SK-N-MC (cell line): ENCODE measurements at regions not wholly inside any gene's neighbourhood (a gene's known extent, or its start where the extent isn't known, plus 50 kb on each side); places are given as distances from the start of the nearest gene placed in this dataset.

Experiments used
- DNase-seq: peaks from one replicate; pipeline ENCODE4 v3.0.0-alpha.2; 2011; ENCODE audit warnings: low read depth, low spot score
- H3K27ac ChIP-seq: fragments of 200-600 bp; sonication (generic); 2 replicates; pipeline ENCODE4 v1.5.1; 2016; ENCODE audit warnings: mixed run types
- H3K36me3 ChIP-seq: fragments of 200-600 bp; sonication (generic); 2 replicates; pipeline ENCODE4 v1.6.1; 2017; ENCODE audit warnings: antibody characterized with exemption, low read length, mixed read lengths; ENCODE audit not compliant: insufficient read depth
- H3K4me3 ChIP-seq: fragments of 200-600 bp; sonication (generic); 2 replicates; pipeline ENCODE4 v1.5.1; 2016
- H3K9ac ChIP-seq: fragments of 200-600 bp; sonication (generic); 2 replicates; pipeline ENCODE4 v1.8.0; 2017; ENCODE audit warnings: mixed run types, mixed read lengths; ENCODE audit not compliant: insufficient read length
- H3K9me3 ChIP-seq: fragments of 200-600 bp; sonication (generic); 2 replicates; pipeline ENCODE4 v1.6.1; 2017; ENCODE audit warnings: low read depth, mild to moderate bottlenecking, antibody characterized with exemption, low read length, moderate library complexity, mixed read lengths
- EZH2 ChIP-seq: fragments of 200-600 bp; sonication (generic); IDR thresholded peaks from one replicate; pipeline ENCODE4 v1.6.1; 2017; ENCODE audit warnings: antibody characterized with exemption
- FOXP2 ChIP-seq: optimal IDR thresholded peaks from 2 replicates; pipeline ENCODE3; 2011; ENCODE audit warnings: mild to moderate bottlenecking, moderate library complexity; ENCODE audit not compliant: insufficient read depth; ENCODE audit errors: extremely low read length, control extremely low read depth
- POLR2AphosphoS5 ChIP-seq: IDR thresholded peaks from 2 replicates; pipeline ENCODE4 v1.6.1; 2012; ENCODE audit warnings: mild to moderate bottlenecking, low read depth, low read length, borderline replicate concordance

DNA sequence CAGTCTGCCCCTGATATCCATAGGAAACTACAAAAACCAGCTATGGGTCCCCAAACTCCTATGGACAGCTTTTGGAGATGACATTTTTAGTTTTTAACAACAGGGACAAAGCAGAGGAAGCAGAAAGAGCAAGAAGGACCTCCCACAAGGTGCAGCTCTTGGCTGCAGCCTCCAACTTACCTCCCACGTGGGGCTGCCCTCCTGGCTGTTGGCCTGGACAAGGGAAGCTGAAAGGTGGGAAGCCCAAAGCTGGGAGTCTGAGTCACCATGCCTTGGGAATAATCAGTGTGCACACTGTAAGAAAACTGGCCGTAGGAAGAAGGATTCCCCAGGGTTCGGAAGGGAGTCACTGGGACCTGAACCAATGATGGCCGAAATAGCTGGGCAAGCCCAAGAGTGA lies 51.8 kb upstream of the PAX1 start:
- Histone ChIP-seq H3K9ac (no peak overlapping the region), H3K36me3 (no peaks in the 10 kb centered on the region), H3K27ac (no peak overlapping the region), H3K9me3 (no peaks in the 10 kb centered on the region), H3K4me3 (no peak overlapping the region)
- TF ChIP-seq POLR2AphosphoS5: no peak
- DNase-seq: no peak

DNA sequence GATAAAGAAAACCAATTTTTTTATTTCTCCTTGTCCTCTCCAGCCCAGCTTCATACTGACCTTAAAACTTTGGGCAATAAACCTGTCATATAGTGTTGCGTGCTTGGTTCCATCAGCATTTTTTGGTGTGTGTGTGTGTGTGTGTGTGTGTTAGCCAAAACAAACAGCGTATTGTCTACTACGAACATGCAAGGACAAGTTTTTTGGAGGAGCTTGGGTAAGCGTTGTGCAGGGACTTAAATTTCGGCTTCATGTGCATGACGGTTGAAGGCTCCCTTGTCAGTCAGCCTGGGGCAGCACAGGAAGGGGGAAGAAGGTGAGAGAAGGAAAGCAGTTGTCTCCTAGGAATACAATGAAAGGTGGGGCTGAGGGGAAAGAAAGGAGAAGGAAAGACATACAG lies 62.0 kb upstream of the PAX1 start:
- H3K4me3 ChIP-seq: no peak overlapping the region
- no peaks in the 10 kb centered on the region for H3K36me3 ChIP-seq
- no peak overlapping the region for H3K9ac ChIP-seq
- H3K27ac ChIP-seq: no peak overlapping the region
- TF ChIP-seq FOXP2 (no peak), POLR2AphosphoS5 (no peak), EZH2 (no peak)
- DNase-seq: no peak
- no peaks in the 10 kb centered on the region; the same call in 1 of the 2 replicates for H3K9me3 ChIP-seq

- Histone ChIP-seq H3K4me3 (no peak overlapping the region), H3K9ac (no peak overlapping the region), H3K9me3 (no peaks in the 10 kb centered on the region), H3K27ac (no peak overlapping the region), H3K36me3 (no peaks in the 10 kb centered on the region)
- DNase-seq: no peak
- TF ChIP-seq POLR2AphosphoS5 (no peak), FOXP2 (no peak), EZH2 (no peak)
These were observed 64.9 kb upstream of the PAX1 start for GRCh38 chr20:21640556-21640955.

- Histone ChIP-seq H3K9me3 (no peaks in the 10 kb centered on the region), H3K9ac (no peak overlapping the region), H3K4me3 (no peak overlapping the region), H3K36me3 (no peaks in the 10 kb centered on the region), H3K27ac (no peak overlapping the region)
- TF ChIP-seq POLR2AphosphoS5 (no peak), EZH2 (no peak), FOXP2 (no peak)
- DNase-seq: no peak
These were observed 71.6 kb upstream of the PAX1 start for GRCh38 chr20:21633829-21634228.

- no peak overlapping the region; the same call in 1 of the 2 replicates for H3K27ac ChIP-seq
- no peak overlapping the region for H3K9ac ChIP-seq
- no peaks in the 10 kb centered on the region for H3K36me3 ChIP-seq
- H3K9me3 ChIP-seq: no peaks in the 10 kb centered on the region
- no peak overlapping the region for H3K4me3 ChIP-seq
- TF ChIP-seq POLR2AphosphoS5 (no peak), FOXP2 (no peak), EZH2 (no peak)
- no peak for DNase-seq
These were observed 72.8 kb upstream of the PAX1 start for GRCh38 chr20:21632735-21633053.

DNA sequence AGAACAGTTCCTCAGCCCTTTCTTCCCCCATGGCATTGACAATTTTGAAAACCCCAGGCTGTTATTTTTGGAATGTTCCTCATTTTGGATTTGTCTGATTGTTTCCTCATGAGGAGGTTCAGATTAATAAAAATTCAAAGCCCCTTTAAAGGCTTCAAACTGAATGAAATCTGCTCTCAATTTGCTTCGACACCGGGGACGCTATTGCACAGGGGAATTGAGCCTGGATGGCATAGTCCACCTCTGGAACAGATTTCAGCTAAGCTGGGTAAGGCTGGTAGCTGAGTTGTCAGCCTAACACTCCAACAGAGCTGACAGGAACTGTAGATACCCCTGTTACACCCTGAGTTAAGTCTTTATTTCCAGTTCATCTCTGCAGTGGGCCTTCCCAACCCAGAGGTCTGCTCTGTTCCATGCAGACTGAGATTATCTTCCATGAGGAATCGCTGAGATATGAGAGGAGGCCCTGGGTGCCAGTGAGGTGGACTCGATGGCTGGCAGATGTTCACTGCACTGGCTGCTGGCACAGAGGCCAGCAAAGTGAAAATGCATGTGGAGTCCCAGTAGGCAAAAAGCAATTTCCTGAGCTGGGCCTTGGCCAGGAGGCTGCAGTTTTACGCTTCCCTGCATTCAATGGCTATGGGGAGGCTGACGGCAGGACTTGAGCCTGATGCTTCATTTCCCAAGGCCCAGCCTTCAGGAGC lies 73.3 kb upstream of the PAX1 start:
- Histone ChIP-seq H3K27ac (peak overlapping the region; percentile 52; the same call in 1 of the 2 replicates), H3K36me3 (no peaks in the 10 kb centered on the region), H3K9ac (peak overlapping the region; percentile 13), H3K9me3 (no peaks in the 10 kb centered on the region), H3K4me3 (no peak overlapping the region)
- DNase-seq: no peak
- TF ChIP-seq EZH2: no peak

DNA sequence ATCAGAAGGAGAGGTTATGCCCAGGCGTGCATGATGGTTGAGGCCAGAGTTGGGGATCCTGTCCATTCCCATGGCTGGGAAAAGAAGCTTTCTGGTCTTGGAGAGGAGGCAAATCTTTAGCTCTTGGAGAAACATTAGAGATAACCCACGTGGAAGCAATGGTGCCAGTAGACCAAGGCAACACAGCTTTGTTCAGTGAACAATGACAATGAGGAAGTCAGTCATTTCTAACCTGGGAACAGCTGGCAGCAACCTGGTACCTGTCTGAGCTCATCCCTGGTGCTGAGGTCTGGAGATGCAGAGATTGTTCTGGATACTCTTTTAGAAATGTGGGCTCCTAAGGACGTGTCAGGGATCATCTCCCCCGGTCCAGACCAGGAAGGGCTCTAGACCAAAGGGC lies 76.7 kb upstream of the PAX1 start:
- Histone ChIP-seq H3K4me3 (no peak overlapping the region), H3K36me3 (no peaks in the 10 kb centered on the region), H3K9ac (no peak overlapping the region), H3K27ac (no peak overlapping the region), H3K9me3 (no peaks in the 10 kb centered on the region)
- no peak for DNase-seq
- TF ChIP-seq EZH2: no peak
- TF ChIP-seq POLR2AphosphoS5: no peak
- TF ChIP-seq FOXP2: no peak

DNA sequence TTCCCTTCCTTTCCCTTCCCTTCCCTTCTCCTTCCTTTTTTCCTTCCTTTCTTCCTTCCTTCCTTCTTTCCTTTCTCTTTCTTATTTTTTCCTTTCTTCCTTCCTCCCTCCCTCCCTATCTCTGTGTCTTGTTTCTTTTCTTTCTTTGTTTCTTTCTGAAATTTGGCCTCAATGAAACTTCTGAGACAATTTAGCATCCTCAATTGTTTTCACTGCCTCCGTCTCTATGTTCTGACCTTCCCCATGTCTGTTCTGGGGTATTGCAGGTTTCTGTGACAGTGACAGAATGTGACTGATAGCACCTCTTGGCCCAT lies 81.7 kb upstream of the PAX1 start:
- Histone ChIP-seq H3K36me3 (no peaks in the 10 kb centered on the region), H3K27ac (no peak overlapping the region), H3K9me3 (no peaks in the 10 kb centered on the region), H3K4me3 (no peak overlapping the region), H3K9ac (no peak overlapping the region)
- DNase-seq: no peak
- no peak for TF ChIP-seq FOXP2
- no peak for TF ChIP-seq POLR2AphosphoS5
- TF ChIP-seq EZH2: no peak

- peak; percentile 25; the same call in 1 of the 2 replicates for TF ChIP-seq POLR2AphosphoS5
- no peak for TF ChIP-seq EZH2
- TF ChIP-seq FOXP2: no peak
- peak overlapping the region; percentile 75 for H3K27ac ChIP-seq
- peak; percentile 64 for DNase-seq
These were observed 82.2 kb upstream of the PAX1 start for GRCh38 chr20:21623074-21623780.

More at GRCh38 chr20:21623074-21623780, 82.2 kb upstream of the PAX1 start:
- Histone ChIP-seq H3K4me3 (peak overlapping the region; percentile 13), H3K9me3 (no peaks in the 10 kb centered on the region), H3K9ac (no peak overlapping the region), H3K36me3 (no peaks in the 10 kb centered on the region)
